Lung (tissue), 11 donors: ENCODE measurements at regions not wholly inside any gene's neighbourhood (a gene's known extent, or its start where the extent isn't known, plus 50 kb on each side); places are given as distances from the start of the nearest gene placed in this dataset.

ENCODE experiments used
- ATAC-seq: fragments of 200-7000 bp; cut with Tn5 transposase; one replicate; pipeline ENCODE4 v1.9.1; 2020; ENCODE audit warnings: moderate number of reproducible peaks; ENCODE audit not compliant: insufficient read depth, low FRiP score
- DNase-seq, 3 donors: peaks; one replicate each; pipeline ENCODE4 v3.0.0-alpha.2; 2013 to 2017
- H3K27ac ChIP-seq, 2 donors: one replicate each; pipeline ENCODE4 v1.5.1; 2013; ENCODE audit warnings: mild to moderate bottlenecking in 2 of 2, moderate library complexity in 2 of 2, control low read depth in 1 of 2, inconsistent platforms in 1 of 2, low read depth in 1 of 2, low read length in 1 of 2
- H3K27me3 ChIP-seq, 3 donors: one replicate each; pipeline ENCODE4 v1.5.1; 2013; ENCODE audit warnings: low read length in 2 of 3; ENCODE audit not compliant: control insufficient read depth in 3 of 3, insufficient read depth in 3 of 3
- H3K36me3 ChIP-seq, 4 donors: one replicate each; pipeline ENCODE4 v1.5.1; 2013; ENCODE audit warnings: low read length in 4 of 4, mild to moderate bottlenecking in 1 of 4, moderate library complexity in 1 of 4; ENCODE audit not compliant: control insufficient read depth in 4 of 4, insufficient read depth in 4 of 4
- H3K4me1 ChIP-seq, 5 donors: one replicate each; pipeline ENCODE4 v1.5.1; 2013; ENCODE audit warnings: low read length in 5 of 5, mild to moderate bottlenecking in 2 of 5, moderate library complexity in 1 of 5; ENCODE audit not compliant: control insufficient read depth in 5 of 5, insufficient read depth in 5 of 5
- H3K4me3 ChIP-seq: one replicate; pipeline ENCODE4 v1.5.1; 2013; ENCODE audit warnings: mild to moderate bottlenecking, control low read depth, moderate library complexity
- H3K9ac ChIP-seq, 2 donors: one replicate each; pipeline ENCODE4 v1.5.1; 2013; ENCODE audit warnings: low read length in 2 of 2, control low read depth in 1 of 2; ENCODE audit not compliant: insufficient read depth in 1 of 2
- H3K9me3 ChIP-seq, 4 donors: one replicate each; pipeline ENCODE4 v1.5.1; 2013; ENCODE audit warnings: low read length in 3 of 4, mild to moderate bottlenecking in 1 of 4, moderate library complexity in 1 of 4; ENCODE audit not compliant: control insufficient read depth in 4 of 4, insufficient read depth in 3 of 4
- WGBS, 2 donors: extraction: QIAGEN DNeasy Blood & Tissue Kit; methylation state at CpG; one replicate each; pipeline ENCODE4 v1.1.7; 2013; 5-methylcytosine and 5-hydroxymethylcytosine counted together
- TF ChIP-seq, protein P1 (sequence below): IDR thresholded peaks from 2 replicates; pipeline ENCODE4 v1.5.1; 2012; ENCODE audit warnings: mild to moderate bottlenecking; ENCODE audit errors: control extremely low read depth, extremely low read depth
- donor health status: control.
- donor health status: control.
- donor health status: Bipolar disorder and iron deficiency.
- donor health status: healthy.
- donor health status: DM: yes; HTN: yes; CAD: no.

DNA sequence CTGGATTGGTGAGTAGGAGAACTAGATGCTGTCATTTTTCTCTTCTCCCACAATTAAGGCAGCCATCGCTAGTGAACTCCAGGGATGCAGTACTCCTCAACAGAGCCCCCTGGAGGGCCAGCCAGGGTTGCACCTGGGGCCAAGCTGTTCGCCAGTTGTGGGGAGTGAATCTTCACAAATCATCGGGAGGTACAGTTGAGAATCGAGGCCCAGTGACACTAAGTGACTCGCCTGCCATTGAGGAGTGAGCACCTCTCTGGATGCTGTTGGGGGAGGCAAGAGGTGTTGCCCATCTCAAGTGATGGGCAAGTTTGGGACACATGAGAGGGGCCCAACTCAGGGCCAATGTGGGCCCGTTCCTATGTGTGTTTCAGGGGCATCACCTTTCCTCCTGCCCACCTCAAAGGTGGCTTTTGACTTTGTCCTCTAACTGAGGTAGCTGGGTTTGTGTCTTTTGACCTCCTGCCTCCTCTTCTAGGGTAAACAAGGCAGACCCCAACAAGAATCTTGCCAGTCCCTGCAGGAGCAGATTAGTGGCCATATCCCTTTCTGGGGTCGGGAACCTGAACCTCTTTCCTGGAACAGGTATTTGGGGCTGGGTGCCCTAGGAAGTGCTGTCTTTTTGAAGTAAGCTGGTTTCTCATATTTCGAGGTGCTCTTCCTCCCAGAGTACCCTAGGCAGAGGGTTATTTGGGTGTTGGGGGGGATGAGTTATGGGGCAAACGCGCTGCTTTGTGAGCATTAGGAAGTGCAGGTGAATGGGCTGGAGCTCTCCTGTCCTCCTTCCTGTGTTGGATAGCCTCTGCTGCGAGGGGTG lies 181.2 kb downstream of the MACROH2A1 start:
- no peak overlapping the region for H3K4me3 ChIP-seq
- H3K36me3 ChIP-seq, result no peaks in the 10 kb centered on the region
- H3K9me3 ChIP-seq, result no peaks in the 10 kb centered on the region
- DNase-seq, result peak in 1 of 3 donors; percentile 11
- H3K4me1 ChIP-seq, result peaks cover 0 to 5% (median 0%) of the 10 kb centered on the region in 5 donors
- no peak overlapping the region for H3K9ac ChIP-seq
- peaks cover 0 to 3% (median 0%) of the 10 kb centered on the region in 3 donors for H3K27me3 ChIP-seq
- TF ChIP-seq, protein P1, sequence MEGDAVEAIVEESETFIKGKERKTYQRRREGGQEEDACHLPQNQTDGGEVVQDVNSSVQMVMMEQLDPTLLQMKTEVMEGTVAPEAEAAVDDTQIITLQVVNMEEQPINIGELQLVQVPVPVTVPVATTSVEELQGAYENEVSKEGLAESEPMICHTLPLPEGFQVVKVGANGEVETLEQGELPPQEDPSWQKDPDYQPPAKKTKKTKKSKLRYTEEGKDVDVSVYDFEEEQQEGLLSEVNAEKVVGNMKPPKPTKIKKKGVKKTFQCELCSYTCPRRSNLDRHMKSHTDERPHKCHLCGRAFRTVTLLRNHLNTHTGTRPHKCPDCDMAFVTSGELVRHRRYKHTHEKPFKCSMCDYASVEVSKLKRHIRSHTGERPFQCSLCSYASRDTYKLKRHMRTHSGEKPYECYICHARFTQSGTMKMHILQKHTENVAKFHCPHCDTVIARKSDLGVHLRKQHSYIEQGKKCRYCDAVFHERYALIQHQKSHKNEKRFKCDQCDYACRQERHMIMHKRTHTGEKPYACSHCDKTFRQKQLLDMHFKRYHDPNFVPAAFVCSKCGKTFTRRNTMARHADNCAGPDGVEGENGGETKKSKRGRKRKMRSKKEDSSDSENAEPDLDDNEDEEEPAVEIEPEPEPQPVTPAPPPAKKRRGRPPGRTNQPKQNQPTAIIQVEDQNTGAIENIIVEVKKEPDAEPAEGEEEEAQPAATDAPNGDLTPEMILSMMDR, result no peak
- no peak for ATAC-seq
- WGBS, 2 donors, result 91 to 94% methylated on average over 11 of the region's 11 CpGs
- H3K27ac ChIP-seq, result no peak overlapping the region

DNA sequence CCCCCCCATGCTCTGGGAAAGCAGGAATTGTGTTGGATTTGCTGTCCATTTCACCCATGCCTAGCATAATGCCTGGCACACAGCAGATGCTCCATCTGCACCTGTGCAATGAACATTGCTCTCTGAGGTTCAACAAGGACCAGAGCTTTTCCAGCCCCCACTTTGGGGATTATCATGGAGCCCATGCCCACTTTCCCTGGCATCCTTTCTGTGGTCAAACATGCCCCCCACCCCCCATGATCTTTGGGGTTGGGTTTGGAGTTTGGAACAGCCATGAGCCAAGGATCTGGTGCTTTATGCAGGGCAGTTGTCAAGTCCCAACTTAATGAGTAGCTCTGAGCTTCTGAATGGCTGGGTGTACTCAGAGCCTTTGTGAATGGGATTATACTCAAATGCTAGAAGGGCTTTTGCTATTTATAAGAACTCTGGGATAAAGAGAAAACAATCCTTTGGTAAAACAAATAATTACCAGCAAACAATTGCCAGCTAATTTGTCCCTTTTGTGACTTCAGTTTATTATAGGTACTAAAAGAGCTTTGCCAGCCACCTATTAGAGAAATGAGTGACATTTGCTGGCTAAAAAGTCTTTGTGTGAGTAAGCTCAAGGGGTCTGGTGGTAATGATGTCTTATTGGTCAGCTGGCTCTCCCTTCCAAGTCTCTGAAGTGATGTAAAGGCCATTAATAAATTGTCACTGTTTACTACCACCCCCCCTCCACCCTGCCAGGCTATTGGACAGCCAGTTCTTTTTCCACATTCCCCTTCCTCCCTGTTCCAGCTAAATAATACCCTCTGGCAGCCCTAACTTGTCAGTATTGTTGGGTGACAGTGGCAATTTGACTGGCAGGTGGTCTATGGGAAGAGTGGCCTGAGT lies 182.3 kb downstream of the MACROH2A1 start:
- H3K9me3 ChIP-seq, result no peaks in the 10 kb centered on the region
- H3K27me3 ChIP-seq, result peaks cover 0 to 3% (median 0%) of the 10 kb centered on the region in 3 donors
- H3K27ac ChIP-seq, result no peak overlapping the region
- H3K36me3 ChIP-seq, result no peaks in the 10 kb centered on the region
- no peak overlapping the region for H3K4me3 ChIP-seq
- TF ChIP-seq, protein P1, result no peak
- no peak overlapping the region for H3K9ac ChIP-seq
- peaks cover 0 to 17% (median 8%) of the 10 kb centered on the region in 5 donors for H3K4me1 ChIP-seq
- DNase-seq, result no peak
- no peak for ATAC-seq

DNA sequence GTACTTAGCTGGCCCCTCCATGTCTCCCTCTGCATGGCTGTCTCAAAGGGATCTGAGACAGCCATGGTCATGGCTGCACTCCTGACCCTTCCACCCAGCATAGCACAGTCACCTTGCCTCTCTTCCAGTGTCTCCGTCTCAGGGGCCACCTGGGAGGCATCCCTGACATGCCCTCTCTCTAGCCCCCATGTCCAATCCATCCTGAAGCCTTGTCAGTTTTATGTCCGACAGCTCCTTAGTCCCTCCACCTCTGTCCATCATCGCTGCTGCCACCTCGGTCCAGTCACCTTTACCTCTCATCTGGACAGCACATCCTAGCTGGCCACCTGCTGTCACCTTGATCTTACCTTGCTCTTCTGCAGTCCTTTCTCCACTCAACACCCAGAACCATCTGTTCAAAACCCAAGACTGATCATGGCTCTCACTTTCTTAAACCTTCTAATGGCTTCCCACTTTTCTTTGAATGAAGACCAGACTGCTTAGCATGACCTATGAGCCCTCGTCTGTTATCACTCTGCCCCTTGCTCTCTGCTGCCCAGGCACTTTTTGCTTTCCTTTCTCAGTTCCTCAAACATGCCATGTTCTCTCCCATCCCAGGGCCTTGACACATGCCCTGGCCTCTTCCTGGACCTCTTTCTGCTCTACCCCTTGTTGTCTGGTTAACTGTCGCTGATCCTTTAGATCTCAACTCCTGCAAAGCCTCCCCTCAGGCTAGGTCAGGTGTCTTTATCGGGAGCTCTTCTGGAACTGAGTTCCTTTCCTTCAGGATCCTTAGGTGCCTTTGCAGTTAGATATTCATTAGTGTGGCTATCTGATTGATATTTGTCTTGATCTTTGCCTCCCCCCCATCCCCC lies 181.8 kb upstream of the PITX1 start:
- Histone ChIP-seq H3K27ac (no peak overlapping the region), H3K9me3 (no peaks in the 10 kb centered on the region), H3K4me1 (peaks cover 0 to 25% (median 8%) of the 10 kb centered on the region in 5 donors), H3K36me3 (no peaks in the 10 kb centered on the region), H3K27me3 (peaks cover 0 to 3% (median 0%) of the 10 kb centered on the region in 3 donors), H3K4me3 (no peak overlapping the region), H3K9ac (no peak overlapping the region)
- ATAC-seq (no peak), DNase-seq (peak in 1 of 3 donors; percentile 4)
- 76 to 77% methylated on average over 7 of the region's 7 CpGs for WGBS, 2 donors
- TF ChIP-seq, protein P1, result no peak
